ELR (cell line): ENCODE measurements at regions not wholly inside any gene's neighbourhood (a gene's known extent, or its start where the extent isn't known, plus 50 kb on each side); places are given as distances from the start of the nearest gene placed in this dataset.
"Not testable (repeated sequence)": the region's sequence is repeated elsewhere in the genome, so short reads cannot be mapped to it uniquely, and the experiment has no call there.

ENCODE experiments used
- DNase-seq: peaks from one replicate; pipeline ENCODE4 v3.0.0-alpha.2; 2015; ENCODE audit warnings: low read depth

GRCh38 chr3:170651260-170651845, 65.5 kb upstream of the SLC7A14 start:
- DNase-seq: no peak

GRCh38 chr3:170650557-170650956, 64.7 kb upstream of the SLC7A14 start:
- not testable (repeated sequence) for DNase-seq

GRCh38 chr3:170644711-170645110, 58.8 kb upstream of the SLC7A14 start:
- DNase-seq: no peak

GRCh38 chr3:170643831-170644230, 58.0 kb upstream of the SLC7A14 start:
- DNase-seq: no peak

- no peak for DNase-seq
These were observed 57.2 kb upstream of the SLC7A14 start for GRCh38 chr3:170642882-170643601.

- no peak for DNase-seq
These were observed 55.8 kb upstream of the SLC7A14 start for GRCh38 chr3:170641510-170642236.

GRCh38 chr3:170640737-170641171, 54.9 kb upstream of the SLC7A14 start:
- DNase-seq: no peak

GRCh38 chr3:170638988-170639387, 53.1 kb upstream of the SLC7A14 start:
- DNase-seq: no peak

GRCh38 chr3:170637306-170637705, 51.4 kb upstream of the SLC7A14 start:
- no peak for DNase-seq

- DNase-seq: no peak
These were observed 50.6 kb upstream of the SLC7A14 start for GRCh38 chr3:170636400-170636973.
